Esophagus muscularis mucosa (tissue), 4 donors: ENCODE measurements at regions not wholly inside any gene's neighbourhood (a gene's known extent, or its start where the extent isn't known, plus 50 kb on each side); places are given as distances from the start of the nearest gene placed in this dataset.

ENCODE experiments used
- DNase-seq: peaks from one replicate; pipeline ENCODE4 v3.0.0-alpha.2; 2017; ENCODE audit errors: extremely low spot score
- H3K27ac ChIP-seq, 4 donors: fragments of 200-600 bp; sonication (generic); replicated peaks in 1 of 4; 1 replicate in 3 of 4; 2 replicates in 1 of 4; pipeline ENCODE4 v1.5.1; 2016 to 2019; ENCODE audit warnings: mild to moderate bottlenecking in 1 of 4
- H3K27me3 ChIP-seq, 4 donors: fragments of 200-600 bp; sonication (generic); one replicate each; pipeline versions ENCODE4 v1.5.1 to v1.6.0; 2016 to 2019
- H3K36me3 ChIP-seq, 4 donors: fragments of 200-600 bp; sonication (generic); one replicate each; pipeline ENCODE4 v1.5.1; 2016 to 2019
- H3K4me1 ChIP-seq, 4 donors: fragments of 200-600 bp; sonication (generic); one replicate each; pipeline ENCODE4 v1.5.1; 2016 to 2019
- H3K4me3 ChIP-seq, 4 donors: fragments of 200-600 bp; sonication (generic); 1 replicate in 2 of 4; 2 replicates in 2 of 4; pipeline ENCODE4 v1.5.1; 2016 to 2019; ENCODE audit warnings: mild to moderate bottlenecking in 4 of 4, moderate library complexity in 1 of 4
- H3K9me3 ChIP-seq, 4 donors: fragments of 200-600 bp; sonication (generic); 1 replicate in 3 of 4; 2 replicates in 1 of 4; pipeline ENCODE4 v1.5.1; 2016 to 2019
- CTCF ChIP-seq, 3 experiments: fragments of 200-600 bp in 2 of 3; fragments of 450-650 bp in 1 of 3; sonication (generic) in 2 of 3; IDR thresholded peaks; one replicate each; pipeline ENCODE4 v1.5.1; 2017 to 2019; ENCODE audit warnings: antibody characterized with exemption in 3 of 3, mild to moderate bottlenecking in 2 of 3, moderate library complexity in 1 of 3
- EP300 ChIP-seq: sonication (generic); formaldehyde crosslinking; IDR thresholded peaks from one replicate; pipeline ENCODE4 v1.6.1; 2017; ENCODE audit warnings: antibody characterized with exemption
- POLR2A ChIP-seq: fragments of 450-650 bp; IDR thresholded peaks from one replicate; pipeline ENCODE4 v1.6.1; 2017; ENCODE audit warnings: antibody characterized with exemption, moderate library complexity, mild to moderate bottlenecking, low read depth
- POLR2AphosphoS5 ChIP-seq, 2 donors: sonication (generic); formaldehyde crosslinking; IDR thresholded peaks; one replicate each; pipeline ENCODE4 v1.6.1; 2017; ENCODE audit warnings: antibody characterized with exemption in 2 of 2
- WGBS: methylation state at CpG from one replicate; pipeline ENCODE4 v1.1.5; 2018; 5-methylcytosine and 5-hydroxymethylcytosine counted together
- intact Hi-C: fragments of 100-400 bp; cut with DNase I; formaldehyde crosslinking; loops from one replicate; pipeline ENCODE4 v1.15.1; 2023

DNA sequence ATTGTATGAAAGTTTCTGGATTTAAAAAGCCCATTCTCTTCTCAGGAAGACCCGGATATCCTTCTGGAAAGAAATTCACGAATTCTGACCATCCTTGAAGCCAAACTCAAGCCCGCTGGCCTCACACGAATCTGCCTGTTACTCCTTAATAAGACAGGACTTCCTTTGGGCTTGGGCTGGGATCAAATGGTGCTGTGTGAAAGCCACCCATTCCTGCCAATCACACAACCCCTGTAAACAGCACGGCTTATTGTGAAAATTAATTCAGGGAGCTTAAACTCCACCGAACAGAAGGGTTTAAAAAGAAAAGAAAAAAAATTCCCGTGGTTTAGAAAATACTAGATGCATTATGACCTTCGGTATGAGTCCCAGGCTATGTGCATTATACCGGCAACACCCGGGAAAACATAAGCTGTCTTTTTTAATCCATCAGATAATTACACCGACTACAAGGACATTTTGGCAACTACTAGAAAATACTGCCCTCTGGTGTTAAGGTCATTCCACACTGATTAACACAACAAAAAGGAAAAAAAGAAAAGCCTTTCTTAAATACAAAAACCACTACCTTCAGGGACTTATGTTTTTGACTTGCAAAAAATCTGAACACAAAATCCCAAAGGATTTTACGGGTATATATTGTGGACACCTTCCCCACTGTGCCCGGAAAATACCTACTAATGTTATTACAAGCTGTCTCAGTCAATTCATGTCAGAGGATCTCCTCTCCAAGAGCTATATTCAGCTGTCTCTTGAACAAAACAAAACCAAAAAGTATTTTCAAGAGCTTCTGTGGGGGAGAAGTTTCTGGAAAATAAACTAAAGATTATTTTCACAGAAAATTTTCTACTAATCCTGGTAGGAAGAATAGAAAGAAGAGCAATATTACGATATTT, 76.0 kb upstream of the LSM14A start:
- peaks cover 0 to 6% (median 0%) of the 10 kb centered on the region in 4 donors for H3K4me1 ChIP-seq
- WGBS = 26% methylated on average over 14 of the region's 14 CpGs
- H3K36me3 ChIP-seq = no peaks in the 10 kb centered on the region
- H3K4me3 ChIP-seq = no peak overlapping the region
- H3K27me3 ChIP-seq = peaks cover 0 to 18% (median 0%) of the 10 kb centered on the region in 4 donors
- TF ChIP-seq EP300 = no peak
- TF ChIP-seq POLR2A = no peak
- no peak for TF ChIP-seq POLR2AphosphoS5 (IDR thresholded peaks at IDR 0.05)
- TF ChIP-seq CTCF (IDR thresholded peaks at IDR 0.05) = peak; percentile 59 to 67 (median 64)
- intact Hi-C loops = loop anchor here (1.0 kb wide), 1 partner anchor 318 kb away; no protein-coding TSS in a partner anchor
- no peaks in the 10 kb centered on the region for H3K9me3 ChIP-seq
- no peak for DNase-seq
- no peak overlapping the region for H3K27ac ChIP-seq

GRCh38 chr19:34104096-34104495, 68.2 kb upstream of the LSM14A start:
- no peak for TF ChIP-seq CTCF (IDR thresholded peaks at IDR 0.05)
- WGBS = 67% methylated on average over 5 of the region's 5 CpGs
- Histone ChIP-seq H3K4me1 (no peaks in the 10 kb centered on the region), H3K4me3 (no peak overlapping the region), H3K27ac (no peak overlapping the region), H3K9me3 (no peaks in the 10 kb centered on the region), H3K27me3 (no peaks in the 10 kb centered on the region), H3K36me3 (no peaks in the 10 kb centered on the region)
- intact Hi-C loops = no loop called here
- DNase-seq = no peak

DNA sequence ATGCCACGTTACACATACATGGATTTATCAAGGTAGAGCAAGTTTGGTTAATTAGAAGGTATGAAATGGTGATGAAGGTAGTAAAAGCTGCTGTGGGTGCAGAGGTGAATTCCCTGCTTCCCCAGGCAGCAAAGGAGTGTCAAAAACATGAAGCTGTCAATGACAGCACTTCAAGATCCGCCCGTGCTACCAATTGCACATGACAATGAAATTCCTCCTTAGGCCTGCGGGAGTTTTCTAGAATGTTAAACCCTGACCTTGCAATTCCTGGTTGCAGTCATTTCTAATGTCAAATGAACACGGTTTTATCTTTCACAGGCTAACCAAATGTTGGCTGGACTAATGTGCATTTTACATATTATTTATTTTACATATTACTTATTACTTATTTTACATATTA, 67.7 kb upstream of the LSM14A start:
- Histone ChIP-seq H3K4me1 (no peaks in the 10 kb centered on the region), H3K36me3 (no peaks in the 10 kb centered on the region), H3K27ac (no peak overlapping the region), H3K27me3 (no peaks in the 10 kb centered on the region), H3K9me3 (no peaks in the 10 kb centered on the region), H3K4me3 (no peak overlapping the region)
- DNase-seq = no peak
- 50% methylated on average over 5 of the region's 5 CpGs for whole genome bisulfite sequencing
- intact Hi-C loops = no loop called here
- TF ChIP-seq POLR2AphosphoS5 (IDR thresholded peaks at IDR 0.05) (no peak), CTCF (IDR thresholded peaks at IDR 0.05) (no peak), POLR2A (no peak), EP300 (no peak)

- H3K4me3 ChIP-seq = no peak overlapping the region
- H3K27ac ChIP-seq = no peak overlapping the region
- WGBS = 46% methylated on average over 3 of the region's 3 CpGs
- no peaks in the 10 kb centered on the region for H3K36me3 ChIP-seq
- no peak for TF ChIP-seq EP300
- TF ChIP-seq CTCF (IDR thresholded peaks at IDR 0.05) = no peak
- TF ChIP-seq POLR2AphosphoS5 (IDR thresholded peaks at IDR 0.05) = no peak
- no peak for TF ChIP-seq POLR2A
- H3K9me3 ChIP-seq = no peaks in the 10 kb centered on the region
- no peak for DNase-seq
- H3K4me1 ChIP-seq = no peaks in the 10 kb centered on the region
- peaks cover 0 to 9% (median 0%) of the 10 kb centered on the region in 4 donors for H3K27me3 ChIP-seq
- intact Hi-C loops = no loop called here
Measured at GRCh38 chr19:34109596-34109995, 62.7 kb upstream of the LSM14A start.
